Lower leg skin (tissue), 4 donors: ENCODE measurements at regions not wholly inside any gene's neighbourhood (a gene's known extent, or its start where the extent isn't known, plus 50 kb on each side); places are given as distances from the start of the nearest gene placed in this dataset.
A peak's percentile ranks its signal among the peaks of the same experiment; 100 is the strongest.

Source experiments
- DNase-seq, 2 donors: peaks; one replicate each; pipeline ENCODE4 v3.0.0-alpha.2; 2019; ENCODE audit warnings: low spot score in 2 of 2
- H3K4me3 ChIP-seq: fragments of 200-600 bp; sonication (generic); 2 replicates; pipeline ENCODE4 v1.5.1; 2017; ENCODE audit warnings: mild to moderate bottlenecking, low read depth; ENCODE audit not compliant: poor library complexity, severe bottlenecking
- POLR2A ChIP-seq, 2 donors: fragments of 450-650 bp; IDR thresholded peaks; one replicate each; pipeline ENCODE4 v1.6.1; 2016 to 2017; ENCODE audit warnings: antibody characterized with exemption in 2 of 2, mild to moderate bottlenecking in 1 of 2, moderate library complexity in 1 of 2
- WGBS, 2 donors: methylation state at CpG; one replicate each; pipeline ENCODE4 v1.1.5; 2018; 5-methylcytosine and 5-hydroxymethylcytosine counted together
- intact Hi-C: fragments of 100-400 bp; cut with DNase I; formaldehyde crosslinking; loops from one replicate; pipeline ENCODE4 v1.15.0; 2023; ENCODE audit warnings: low total_unique reads
- TF ChIP-seq, protein P1 (sequence below), 3 donors: fragments of 450-650 bp; IDR thresholded peaks; one replicate each; pipeline ENCODE4 v1.5.1; 2016; ENCODE audit warnings: antibody characterized with exemption in 3 of 3, mild to moderate bottlenecking in 3 of 3, moderate library complexity in 2 of 3

DNA sequence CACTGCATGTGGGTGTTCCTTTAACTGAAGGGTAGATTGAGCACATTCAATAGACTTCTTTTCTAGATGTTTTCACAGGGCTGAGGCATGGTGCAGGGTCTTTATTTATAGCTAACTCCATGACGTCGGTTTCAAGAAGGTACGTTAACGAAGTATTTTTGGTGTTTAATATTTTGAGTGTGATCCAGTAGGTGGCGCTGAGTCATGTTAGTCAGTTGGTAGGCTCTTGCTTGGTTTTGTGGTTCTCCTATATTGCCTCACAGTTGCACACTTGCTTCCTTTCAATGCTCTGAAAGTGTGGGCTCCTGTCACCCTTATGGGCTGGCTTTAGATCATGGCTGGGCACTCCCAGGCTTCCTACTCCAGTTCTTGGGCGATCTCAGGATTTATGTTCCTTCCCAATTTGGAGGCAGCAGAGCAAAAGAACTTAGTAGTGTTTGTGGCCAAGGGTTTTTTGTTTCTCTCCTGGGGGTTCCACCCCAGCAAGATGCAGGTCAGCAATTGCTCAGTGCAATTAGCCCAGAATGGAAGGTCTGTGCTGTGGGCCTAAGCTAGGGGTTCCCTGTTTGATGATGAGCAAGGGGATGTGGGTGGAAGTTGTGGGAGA lies 471.6 kb upstream of the FOXG1 start:
- no peak for DNase-seq
- intact Hi-C loops, result no loop called here
- WGBS, 2 donors, result 41 to 61% methylated on average over 6 of the region's 6 CpGs
- TF ChIP-seq, protein P1, sequence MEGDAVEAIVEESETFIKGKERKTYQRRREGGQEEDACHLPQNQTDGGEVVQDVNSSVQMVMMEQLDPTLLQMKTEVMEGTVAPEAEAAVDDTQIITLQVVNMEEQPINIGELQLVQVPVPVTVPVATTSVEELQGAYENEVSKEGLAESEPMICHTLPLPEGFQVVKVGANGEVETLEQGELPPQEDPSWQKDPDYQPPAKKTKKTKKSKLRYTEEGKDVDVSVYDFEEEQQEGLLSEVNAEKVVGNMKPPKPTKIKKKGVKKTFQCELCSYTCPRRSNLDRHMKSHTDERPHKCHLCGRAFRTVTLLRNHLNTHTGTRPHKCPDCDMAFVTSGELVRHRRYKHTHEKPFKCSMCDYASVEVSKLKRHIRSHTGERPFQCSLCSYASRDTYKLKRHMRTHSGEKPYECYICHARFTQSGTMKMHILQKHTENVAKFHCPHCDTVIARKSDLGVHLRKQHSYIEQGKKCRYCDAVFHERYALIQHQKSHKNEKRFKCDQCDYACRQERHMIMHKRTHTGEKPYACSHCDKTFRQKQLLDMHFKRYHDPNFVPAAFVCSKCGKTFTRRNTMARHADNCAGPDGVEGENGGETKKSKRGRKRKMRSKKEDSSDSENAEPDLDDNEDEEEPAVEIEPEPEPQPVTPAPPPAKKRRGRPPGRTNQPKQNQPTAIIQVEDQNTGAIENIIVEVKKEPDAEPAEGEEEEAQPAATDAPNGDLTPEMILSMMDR (IDR thresholded peaks at IDR 0.05), result no peak
- TF ChIP-seq POLR2A (IDR thresholded peaks at IDR 0.05), result no peak
- H3K4me3 ChIP-seq, result no peak overlapping the region

DNA sequence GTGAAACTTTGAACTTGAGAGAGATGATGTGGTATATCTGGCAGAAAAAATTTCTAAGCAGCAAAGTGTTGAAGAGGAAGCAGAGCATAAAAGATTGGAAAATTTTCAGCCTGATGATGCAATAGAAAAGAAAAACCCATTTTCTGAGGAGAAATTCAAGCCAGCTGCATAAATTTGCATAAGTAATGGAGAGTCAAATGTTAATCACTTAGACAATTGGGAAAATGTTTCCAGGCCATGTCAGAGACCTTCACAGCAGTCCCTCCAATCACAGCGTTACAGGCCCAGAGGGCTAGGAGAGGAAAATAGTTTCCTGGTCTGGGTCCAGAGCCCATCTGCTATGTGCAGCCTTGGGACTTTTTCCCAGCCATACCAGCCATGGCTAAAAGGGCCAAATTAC lies 469.0 kb upstream of the FOXG1 start:
- no peak for TF ChIP-seq POLR2A (IDR thresholded peaks at IDR 0.05)
- TF ChIP-seq, protein P1 (IDR thresholded peaks at IDR 0.05), result no peak
- intact Hi-C loops, result no loop called here
- WGBS, 2 donors, result 58 to 65% methylated on average over 1 of the region's 1 CpG
- no peak overlapping the region for H3K4me3 ChIP-seq
- no peak for DNase-seq

DNA sequence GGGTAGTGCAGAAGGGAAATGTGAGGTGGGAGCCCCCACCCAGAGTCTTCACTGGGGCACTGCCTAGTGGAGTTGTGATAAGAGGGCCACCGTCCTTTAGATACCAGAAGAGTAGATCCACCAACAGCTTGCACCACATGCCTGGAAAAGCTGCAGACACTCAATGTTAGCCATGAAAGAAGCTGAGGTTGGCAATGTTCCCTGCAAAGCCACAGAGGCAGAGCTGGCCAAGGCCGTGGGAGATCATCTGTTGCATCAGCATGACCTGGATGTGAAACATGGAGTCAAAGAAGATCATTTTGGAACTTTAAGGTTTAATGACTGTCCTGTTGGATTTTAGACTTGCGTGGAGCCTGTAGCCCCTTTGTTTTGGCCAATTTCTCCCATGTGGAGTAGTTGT lies 468.4 kb upstream of the FOXG1 start:
- H3K4me3 ChIP-seq, result no peak overlapping the region
- no peak for TF ChIP-seq POLR2A (IDR thresholded peaks at IDR 0.05)
- TF ChIP-seq, protein P1 (IDR thresholded peaks at IDR 0.05), result no peak
- 76 to 81% methylated on average over 3 of the region's 3 CpGs for WGBS, 2 donors
- intact Hi-C loops, result no loop called here
- DNase-seq, result no peak

DNA sequence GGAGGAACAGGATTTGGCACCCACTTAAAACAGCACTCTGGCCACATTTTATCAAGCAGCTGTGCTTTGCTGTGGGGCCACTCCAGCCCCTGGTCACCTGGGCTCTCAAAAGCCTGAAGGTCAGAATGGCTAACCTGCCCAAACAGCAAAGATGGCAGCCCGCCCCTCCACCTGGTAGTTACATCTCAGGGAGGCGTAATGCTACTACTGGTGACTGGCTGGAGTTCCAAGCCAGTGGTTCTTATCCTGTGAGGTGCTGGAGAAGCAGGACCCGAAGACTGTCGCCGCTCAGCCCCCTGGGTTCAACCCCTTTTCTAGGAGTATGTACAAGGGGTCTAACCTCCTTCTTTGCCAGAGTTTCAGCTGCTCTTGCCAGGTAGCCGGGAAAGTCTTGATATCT lies 467.4 kb upstream of the FOXG1 start:
- intact Hi-C loops, result no loop called here
- peak in 1 of 2 donors; percentile 54 for DNase-seq
- WGBS, 2 donors, result 94 to 98% methylated on average over 6 of the region's 6 CpGs

GRCh38 chr14:28300356-28300755 lies 466.2 kb upstream of the FOXG1 start:
- no peak for DNase-seq
- TF ChIP-seq POLR2A (IDR thresholded peaks at IDR 0.05), result no peak
- TF ChIP-seq, protein P1 (IDR thresholded peaks at IDR 0.05), result no peak
- H3K4me3 ChIP-seq, result no peak overlapping the region
- intact Hi-C loops, result no loop called here

More for the DNA sequence above, 467.4 kb upstream of the FOXG1 start:
- H3K4me3 ChIP-seq, result no peak overlapping the region
- TF ChIP-seq POLR2A (IDR thresholded peaks at IDR 0.05), result no peak
- TF ChIP-seq, protein P1 (IDR thresholded peaks at IDR 0.05), result no peak

GRCh38 chr14:28301179-28301578 lies 465.4 kb upstream of the FOXG1 start:
- H3K4me3 ChIP-seq, result no peak overlapping the region
- peak in 1 of 2 donors; percentile 73 for DNase-seq
- 88 to 96% methylated on average over 4 of the region's 4 CpGs for WGBS, 2 donors
- TF ChIP-seq, protein P1 (IDR thresholded peaks at IDR 0.05), result no peak
- TF ChIP-seq POLR2A (IDR thresholded peaks at IDR 0.05), result no peak
- intact Hi-C loops, result no loop called here
